Ramos (cell line): ENCODE measurements at regions not wholly inside any gene's neighbourhood (a gene's known extent, or its start where the extent isn't known, plus 50 kb on each side); places are given as distances from the start of the nearest gene placed in this dataset.
"Not testable (repeated sequence)": the region's sequence is repeated elsewhere in the genome, so short reads cannot be mapped to it uniquely, and the experiment has no call there.

Source experiments
- in situ Hi-C: fragments of 300-500 bp; cut with MboI; formaldehyde crosslinking; loops from one replicate; pipeline ENCODE4 v1.14.3; 2022; ENCODE audit warnings: low sequenced_read_pairs; ENCODE audit not compliant: unreplicated experiment

- in situ Hi-C loops, result no loop called here
These were observed 1632.8 kb upstream of the CELF4 start for GRCh38 chr18:39198376-39198775.

- in situ Hi-C loops, result no loop called here
These were observed 1626.3 kb upstream of the CELF4 start for GRCh38 chr18:39191931-39192330.

GRCh38 chr18:39191058-39191457 is 1625.5 kb upstream of the CELF4 start:
- in situ Hi-C loops, result no loop called here

GRCh38 chr18:39190508-39190907 is 1624.9 kb upstream of the CELF4 start:
- in situ Hi-C loops, result no loop called here

GRCh38 chr18:39188278-39188677 is 1622.7 kb upstream of the CELF4 start:
- in situ Hi-C loops, result no loop called here

GRCh38 chr18:39186008-39186407 is 1620.4 kb upstream of the CELF4 start:
- in situ Hi-C loops, result no loop called here

GRCh38 chr18:39184176-39184575 is 1618.6 kb upstream of the CELF4 start:
- in situ Hi-C loops, result no loop called here

- in situ Hi-C loops, result no loop called here
These were observed 1612.6 kb upstream of the CELF4 start for GRCh38 chr18:39178166-39178565.

GRCh38 chr18:39172695-39173421 is 1607.3 kb upstream of the CELF4 start:
- in situ Hi-C loops, result no loop called here

GRCh38 chr18:39168723-39169122 is 1603.1 kb upstream of the CELF4 start:
- in situ Hi-C loops, result no loop called here

GRCh38 chr18:39167990-39168389 is 1602.4 kb upstream of the CELF4 start:
- in situ Hi-C loops, result no loop called here

- in situ Hi-C loops, result no loop called here
These were observed 1601.2 kb upstream of the CELF4 start for GRCh38 chr18:39166776-39167175.

- in situ Hi-C loops, result no loop called here
These were observed 1596.6 kb upstream of the CELF4 start for GRCh38 chr18:39162013-39162827.

- in situ Hi-C loops, result no loop called here
These were observed 1583.7 kb upstream of the CELF4 start for GRCh38 chr18:39149211-39149806.

- in situ Hi-C loops, result no loop called here
These were observed 1568.7 kb upstream of the CELF4 start for GRCh38 chr18:39134255-39134654.

GRCh38 chr18:39127538-39127937 is 1561.9 kb upstream of the CELF4 start:
- in situ Hi-C loops, result not testable (repeated sequence)

GRCh38 chr18:39113790-39114189 is 1548.2 kb upstream of the CELF4 start:
- in situ Hi-C loops, result no loop called here

GRCh38 chr18:39105104-39105503 is 1539.5 kb upstream of the CELF4 start:
- in situ Hi-C loops, result no loop called here

- in situ Hi-C loops, result no loop called here
These were observed 1507.4 kb upstream of the CELF4 start for GRCh38 chr18:39072970-39073369.

GRCh38 chr18:39062426-39062825 is 1496.8 kb upstream of the CELF4 start:
- in situ Hi-C loops, result no loop called here

- in situ Hi-C loops, result no loop called here
These were observed 1492.9 kb upstream of the CELF4 start for GRCh38 chr18:39058386-39059000.
